Activated CD4-positive, alpha-beta T cell treated with anti-CD3 and anti-CD28 coated beads, Interleukin-2, Interleukin-6, amounts not matched to agents 100 ng/mL and 50 ng/mL, durations not matched to agents 16 hours and 8 hours (primary cell): ENCODE measurements at regions not wholly inside any gene's neighbourhood (a gene's known extent, or its start where the extent isn't known, plus 50 kb on each side); places are given as distances from the start of the nearest gene placed in this dataset.

ENCODE experiments used
- DNase-seq: peaks from one replicate; pipeline ENCODE4 v3.0.0-alpha.2; 2020

- no peak for DNase-seq
Measured at GRCh38 chr5:141745390-141745789, 63.4 kb upstream of the ARAP3 start.

GRCh38 chr5:141743866-141744272 is 61.8 kb upstream of the ARAP3 start:
- no peak for DNase-seq

GRCh38 chr5:141742866-141743851 is 61.1 kb upstream of the ARAP3 start:
- DNase-seq: peak; percentile 16

- no peak for DNase-seq
Measured at GRCh38 chr5:141742144-141742543, 60.1 kb upstream of the ARAP3 start.

- DNase-seq: no peak
Measured at GRCh38 chr5:141740885-141741284, 58.9 kb upstream of the ARAP3 start.

- no peak for DNase-seq
Measured at GRCh38 chr5:141737535-141737934, 55.5 kb upstream of the ARAP3 start.

- no peak for DNase-seq
Measured at GRCh38 chr5:141735823-141736222, 53.8 kb upstream of the ARAP3 start.

GRCh38 chr5:141734501-141735229 is 52.6 kb upstream of the ARAP3 start:
- DNase-seq: peak; percentile 29

- DNase-seq: no peak
Measured at GRCh38 chr5:141733198-141733597, 51.2 kb upstream of the ARAP3 start.

- no peak for DNase-seq
Measured at GRCh38 chr5:141732417-141732816, 50.4 kb upstream of the ARAP3 start.
